Fibroblast of lung (primary cell): ENCODE measurements at regions not wholly inside any gene's neighbourhood (a gene's known extent, or its start where the extent isn't known, plus 50 kb on each side); places are given as distances from the start of the nearest gene placed in this dataset.

Experiments used
- EZH2 ChIP-seq: IDR thresholded peaks from 2 replicates; pipeline ENCODE4 v1.5.1; 2012; ENCODE audit warnings: low read length, control low read depth, mild to moderate bottlenecking; ENCODE audit errors: missing control alignments
- TF ChIP-seq, protein P1 (sequence below), 2 donors: IDR thresholded peaks in 1 of 2; conservative IDR thresholded peaks in 1 of 2; 1 replicate in 1 of 2; 2 replicates in 1 of 2; pipeline ENCODE4 v1.5.1; 2011 to 2012; ENCODE audit warnings: low read length in 2 of 2, control low read depth in 1 of 2, inconsistent platforms in 1 of 2, low read depth in 1 of 2, mild to moderate bottlenecking in 1 of 2

DNA sequence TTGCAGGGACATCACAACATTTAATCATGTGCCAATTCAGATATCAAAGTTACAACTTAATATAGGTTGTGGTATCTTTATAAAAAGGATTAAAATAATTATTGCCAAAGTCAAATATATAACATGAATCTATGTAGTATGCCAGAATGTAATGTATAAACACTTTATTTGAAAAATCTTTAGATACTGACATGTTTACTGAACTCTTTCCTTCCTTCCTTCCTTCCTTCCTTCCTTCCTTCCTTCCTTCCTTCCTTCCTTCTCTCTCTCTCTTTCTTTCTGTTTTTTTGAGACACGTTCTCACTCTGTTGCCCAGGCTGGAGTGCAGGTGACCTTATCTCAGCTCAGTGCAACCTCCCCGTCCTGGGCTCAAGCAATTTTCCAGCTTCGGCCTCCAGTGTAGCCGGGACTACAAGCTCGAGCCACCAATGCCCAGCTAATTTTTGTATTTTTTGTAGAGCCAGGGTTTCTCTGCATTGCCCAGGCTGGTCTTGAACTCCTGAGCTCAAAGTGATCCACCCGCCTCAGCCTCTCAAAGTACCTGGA, 496.8 kb upstream of the CITED2 start:
- TF ChIP-seq, protein P1, sequence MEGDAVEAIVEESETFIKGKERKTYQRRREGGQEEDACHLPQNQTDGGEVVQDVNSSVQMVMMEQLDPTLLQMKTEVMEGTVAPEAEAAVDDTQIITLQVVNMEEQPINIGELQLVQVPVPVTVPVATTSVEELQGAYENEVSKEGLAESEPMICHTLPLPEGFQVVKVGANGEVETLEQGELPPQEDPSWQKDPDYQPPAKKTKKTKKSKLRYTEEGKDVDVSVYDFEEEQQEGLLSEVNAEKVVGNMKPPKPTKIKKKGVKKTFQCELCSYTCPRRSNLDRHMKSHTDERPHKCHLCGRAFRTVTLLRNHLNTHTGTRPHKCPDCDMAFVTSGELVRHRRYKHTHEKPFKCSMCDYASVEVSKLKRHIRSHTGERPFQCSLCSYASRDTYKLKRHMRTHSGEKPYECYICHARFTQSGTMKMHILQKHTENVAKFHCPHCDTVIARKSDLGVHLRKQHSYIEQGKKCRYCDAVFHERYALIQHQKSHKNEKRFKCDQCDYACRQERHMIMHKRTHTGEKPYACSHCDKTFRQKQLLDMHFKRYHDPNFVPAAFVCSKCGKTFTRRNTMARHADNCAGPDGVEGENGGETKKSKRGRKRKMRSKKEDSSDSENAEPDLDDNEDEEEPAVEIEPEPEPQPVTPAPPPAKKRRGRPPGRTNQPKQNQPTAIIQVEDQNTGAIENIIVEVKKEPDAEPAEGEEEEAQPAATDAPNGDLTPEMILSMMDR (conservative IDR thresholded peaks at IDR 0.05 in 1 of 2, IDR thresholded peaks at IDR 0.05 in 1 of 2; ENCODE audit: low read depth in 1 of 2, low read length in 2 of 2) = no peak
- no peak for TF ChIP-seq EZH2
